ENCODE measurements at regions not wholly inside any gene's neighbourhood (a gene's known extent, or its start where the extent isn't known, plus 50 kb on each side); places are given as distances from the start of the nearest gene placed in this dataset.
"Not testable (repeated sequence)": the region's sequence is repeated elsewhere in the genome, so short reads cannot be mapped to it uniquely, and the experiment has no call there.

- Histone ChIP-seq H3K9me2 (replicated peaks; ENCODE audit: control insufficient read depth, low read length) (no peaks in the 10 kb centered on the region), H3K27me3 (ENCODE audit: control insufficient read depth, low read length) (no peaks in the 10 kb centered on the region), H3K79me2 (ENCODE audit: control insufficient read depth, low read length) (no peaks in the 10 kb centered on the region), H3K36me3 (ENCODE audit: control insufficient read depth, low read length) (no peaks in the 10 kb centered on the region), H3F3A (ENCODE audit: control insufficient read depth, insufficient read depth) (no peaks in the 10 kb centered on the region), H3K4me3 (ENCODE audit: low read length) (no peak overlapping the region), H3K27ac (ENCODE audit: low read depth, low read length) (no peak overlapping the region), H3K4me2 (ENCODE audit: low read length) (no peak overlapping the region), H4K20me1 (ENCODE audit: control insufficient read depth, insufficient read depth, low read depth, low read length) (no peaks in the 10 kb centered on the region), H3K9me3 (ENCODE audit: control insufficient read depth, insufficient read depth, low read length) (peaks cover 22% of the 10 kb centered on the region; the same call in 1 of the 2 replicates), H3K4me1 (ENCODE audit: control insufficient read depth, low read length) (no peaks in the 10 kb centered on the region)
- TF ChIP-seq EZH2phosphoT487 (IDR thresholded peaks at IDR 0.05; ENCODE audit: borderline replicate concordance, low read length), result no peak
- no peak for TF ChIP-seq CTCF (IDR thresholded peaks at IDR 0.05; ENCODE audit: low read depth, low read length, poor library complexity, severe bottlenecking)
These were observed 150.0 kb downstream of the LPIN1 start for GRCh38 chr2:11896386-11896785.

GRCh38 chr2:11898576-11898975 lies 152.1 kb downstream of the LPIN1 start:
- Histone ChIP-seq H3K4me2 (ENCODE audit: low read length) (no peak overlapping the region), H3K27ac (ENCODE audit: low read depth, low read length) (no peak overlapping the region), H3K27me3 (ENCODE audit: control insufficient read depth, low read length) (no peaks in the 10 kb centered on the region)

DNA sequence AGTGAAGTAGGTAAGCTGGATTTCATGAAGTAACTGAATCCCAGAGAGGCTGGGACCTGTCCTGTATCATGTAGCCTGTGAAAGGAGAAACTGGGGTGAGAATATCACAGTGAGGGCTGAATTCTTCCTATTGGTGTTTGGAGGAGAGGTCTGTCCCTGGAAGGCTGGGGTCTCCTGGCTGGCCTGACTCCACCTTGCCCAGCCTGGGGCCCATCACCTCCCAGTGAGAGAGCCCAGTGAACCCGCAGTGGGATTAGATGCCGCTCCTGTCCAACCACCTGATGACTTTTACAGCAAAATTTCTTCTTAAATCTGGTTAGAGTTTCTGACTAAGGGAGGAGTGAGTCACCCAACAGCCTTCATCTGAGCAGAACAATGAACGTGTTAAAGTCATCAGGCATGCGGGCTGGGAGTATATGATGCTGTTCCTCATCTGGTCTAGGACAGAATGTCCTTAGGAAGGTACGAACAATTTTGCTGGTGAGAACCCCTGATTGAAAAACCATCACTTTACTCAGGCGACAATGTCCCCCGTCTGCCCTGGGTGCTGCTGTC lies 152.9 kb downstream of the LPIN1 start:
- H3F3A ChIP-seq (ENCODE audit: control insufficient read depth, insufficient read depth), result no peaks in the 10 kb centered on the region
- no peaks in the 10 kb centered on the region for H3K27me3 ChIP-seq (ENCODE audit: control insufficient read depth, low read length)
- H3K9me2 ChIP-seq (replicated peaks; ENCODE audit: control insufficient read depth, low read length), result no peaks in the 10 kb centered on the region
- no peaks in the 10 kb centered on the region for H3K79me2 ChIP-seq (ENCODE audit: control insufficient read depth, low read length)
- no peaks in the 10 kb centered on the region for H4K20me1 ChIP-seq (ENCODE audit: control insufficient read depth, insufficient read depth, low read depth, low read length)
- no peak overlapping the region for H3K4me2 ChIP-seq (ENCODE audit: low read length)
- no peaks in the 10 kb centered on the region for H3K36me3 ChIP-seq (ENCODE audit: control insufficient read depth, low read length)
- TF ChIP-seq EZH2phosphoT487 (IDR thresholded peaks at IDR 0.05; ENCODE audit: borderline replicate concordance, low read length) (no peak), CTCF (IDR thresholded peaks at IDR 0.05; ENCODE audit: low read depth, low read length, poor library complexity, severe bottlenecking) (no peak)
- H3K9me3 ChIP-seq (ENCODE audit: control insufficient read depth, insufficient read depth, low read length), result peaks cover 8% of the 10 kb centered on the region; the same call in 1 of the 2 replicates
- no peak overlapping the region for H3K4me3 ChIP-seq (ENCODE audit: low read length)
- H3K4me1 ChIP-seq (ENCODE audit: control insufficient read depth, low read length), result peaks cover 11% of the 10 kb centered on the region
- H3K27ac ChIP-seq (ENCODE audit: low read depth, low read length), result no peak overlapping the region

More at GRCh38 chr2:11898576-11898975, 152.1 kb downstream of the LPIN1 start:
- Histone ChIP-seq H4K20me1 (ENCODE audit: control insufficient read depth, insufficient read depth, low read depth, low read length) (no peaks in the 10 kb centered on the region), H3K9me3 (ENCODE audit: control insufficient read depth, insufficient read depth, low read length) (peaks cover 13% of the 10 kb centered on the region; the same call in 1 of the 2 replicates), H3F3A (ENCODE audit: control insufficient read depth, insufficient read depth) (no peaks in the 10 kb centered on the region), H3K79me2 (ENCODE audit: control insufficient read depth, low read length) (no peaks in the 10 kb centered on the region), H3K9me2 (replicated peaks; ENCODE audit: control insufficient read depth, low read length) (no peaks in the 10 kb centered on the region), H3K36me3 (ENCODE audit: control insufficient read depth, low read length) (no peaks in the 10 kb centered on the region), H3K4me3 (ENCODE audit: low read length) (no peak overlapping the region), H3K4me1 (ENCODE audit: control insufficient read depth, low read length) (peaks cover 3% of the 10 kb centered on the region)
- no peak for TF ChIP-seq CTCF (IDR thresholded peaks at IDR 0.05; ENCODE audit: low read depth, low read length, poor library complexity, severe bottlenecking)
- TF ChIP-seq EZH2phosphoT487 (IDR thresholded peaks at IDR 0.05; ENCODE audit: borderline replicate concordance, low read length), result no peak

DNA sequence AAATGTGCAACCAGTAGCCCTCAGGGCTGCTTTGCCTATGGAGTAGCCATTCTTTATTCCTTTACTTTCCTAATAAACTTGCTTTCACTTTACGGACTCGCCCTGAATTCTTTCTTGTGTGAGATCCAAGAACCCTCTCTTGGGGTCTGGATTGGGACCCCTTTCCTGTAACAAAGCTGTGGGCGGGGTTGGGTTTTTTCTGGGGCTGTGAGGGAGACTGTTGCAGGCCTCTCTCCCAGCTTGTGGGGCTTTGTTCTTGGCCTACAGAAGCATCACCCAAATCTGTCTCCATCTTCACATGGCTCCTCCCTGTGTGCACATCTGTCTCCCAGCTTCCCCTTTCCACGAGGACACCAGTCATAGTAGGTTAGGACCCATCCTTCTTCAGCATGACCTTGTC lies 154.5 kb downstream of the LPIN1 start:
- not testable (repeated sequence) for H3K36me3 ChIP-seq (ENCODE audit: control insufficient read depth, low read length); H3K4me3 ChIP-seq (ENCODE audit: low read length); H3K27ac ChIP-seq (ENCODE audit: low read depth, low read length); H4K20me1 ChIP-seq (ENCODE audit: control insufficient read depth, insufficient read depth, low read depth, low read length); H3K79me2 ChIP-seq (ENCODE audit: control insufficient read depth, low read length); H3F3A ChIP-seq (ENCODE audit: control insufficient read depth, insufficient read depth); H3K9me3 ChIP-seq (ENCODE audit: control insufficient read depth, insufficient read depth, low read length); H3K4me2 ChIP-seq (ENCODE audit: low read length); H3K9me2 ChIP-seq (replicated peaks; ENCODE audit: control insufficient read depth, low read length); H3K27me3 ChIP-seq (ENCODE audit: control insufficient read depth, low read length)
- peaks cover 21% of the 10 kb centered on the region for H3K4me1 ChIP-seq (ENCODE audit: control insufficient read depth, low read length)
